ENCODE measurements at regions not wholly inside any gene's neighbourhood (a gene's known extent, or its start where the extent isn't known, plus 50 kb on each side); places are given as distances from the start of the nearest gene placed in this dataset.
"Not testable (repeated sequence)": the region's sequence is repeated elsewhere in the genome, so short reads cannot be mapped to it uniquely, and the experiment has no call there.

- H3K4me3 Mint-ChIP-seq = no peak overlapping the region
- H3K9me3 Mint-ChIP-seq = no peaks in the 10 kb centered on the region
- TF ChIP-seq CTCF (conservative IDR thresholded peaks at IDR 0.05) = peak; percentile 46
- no peak for DNase-seq (ENCODE audit: extremely low spot score, unreplicated experiment)
- no peaks in the 10 kb centered on the region for H3K36me3 Mint-ChIP-seq
- no peak overlapping the region for H3K27ac Mint-ChIP-seq
- H3K4me1 Mint-ChIP-seq (ENCODE audit: unreplicated experiment) = peaks cover 6% of the 10 kb centered on the region
- H3K27me3 Mint-ChIP-seq = peaks cover 22% of the 10 kb centered on the region
These were observed 93.8 kb upstream of the FGF3 start for GRCh38 chr11:69912911-69913451.

- DNase-seq (ENCODE audit: extremely low spot score, unreplicated experiment) = no peak
- Mint-ChIP-seq H3K27ac (no peak overlapping the region), H3K27me3 (peaks cover 20% of the 10 kb centered on the region), H3K9me3 (no peaks in the 10 kb centered on the region), H3K4me3 (no peak overlapping the region), H3K4me1 (ENCODE audit: unreplicated experiment) (peaks cover 6% of the 10 kb centered on the region), H3K36me3 (no peaks in the 10 kb centered on the region)
- TF ChIP-seq CTCF (conservative IDR thresholded peaks at IDR 0.05) = no peak
These were observed 94.5 kb upstream of the FGF3 start for GRCh38 chr11:69913591-69914285.

- no peak for DNase-seq (ENCODE audit: extremely low spot score, unreplicated experiment)
- H3K4me1 Mint-ChIP-seq (ENCODE audit: unreplicated experiment) = peaks cover 6% of the 10 kb centered on the region
- H3K36me3 Mint-ChIP-seq = no peaks in the 10 kb centered on the region
- H3K27me3 Mint-ChIP-seq = peaks cover 24% of the 10 kb centered on the region
- H3K9me3 Mint-ChIP-seq = no peaks in the 10 kb centered on the region
- TF ChIP-seq CTCF (conservative IDR thresholded peaks at IDR 0.05) = no peak
- no peak overlapping the region for H3K27ac Mint-ChIP-seq
- H3K4me3 Mint-ChIP-seq = no peak overlapping the region
These were observed 95.3 kb upstream of the FGF3 start for GRCh38 chr11:69914286-69915150.

- Mint-ChIP-seq H3K27me3 (peaks cover 26% of the 10 kb centered on the region), H3K27ac (no peak overlapping the region), H3K9me3 (no peaks in the 10 kb centered on the region), H3K4me3 (no peak overlapping the region), H3K4me1 (ENCODE audit: unreplicated experiment) (peaks cover 6% of the 10 kb centered on the region), H3K36me3 (no peaks in the 10 kb centered on the region)
- DNase-seq (ENCODE audit: extremely low spot score, unreplicated experiment) = no peak
- no peak for TF ChIP-seq CTCF (conservative IDR thresholded peaks at IDR 0.05)
These were observed 95.9 kb upstream of the FGF3 start for GRCh38 chr11:69915151-69915500.

- no peak overlapping the region for H3K27ac Mint-ChIP-seq
- H3K4me1 Mint-ChIP-seq (ENCODE audit: unreplicated experiment) = peaks cover 6% of the 10 kb centered on the region
- H3K36me3 Mint-ChIP-seq = no peaks in the 10 kb centered on the region
- H3K4me3 Mint-ChIP-seq = no peak overlapping the region
- peak; percentile 90 for TF ChIP-seq CTCF (conservative IDR thresholded peaks at IDR 0.05)
- peaks cover 26% of the 10 kb centered on the region for H3K27me3 Mint-ChIP-seq
- DNase-seq (ENCODE audit: extremely low spot score, unreplicated experiment) = peak; percentile 86
- H3K9me3 Mint-ChIP-seq = no peaks in the 10 kb centered on the region
These were observed 96.5 kb upstream of the FGF3 start for GRCh38 chr11:69915501-69916250.

GRCh38 chr11:69916251-69916649 lies 97.0 kb upstream of the FGF3 start:
- H3K36me3 Mint-ChIP-seq; H3K9me3 Mint-ChIP-seq; H3K27ac Mint-ChIP-seq; H3K4me1 Mint-ChIP-seq (ENCODE audit: unreplicated experiment); DNase-seq (ENCODE audit: extremely low spot score, unreplicated experiment); H3K4me3 Mint-ChIP-seq: not testable (repeated sequence)
- H3K27me3 Mint-ChIP-seq = peaks cover 26% of the 10 kb centered on the region
